ENCODE measurements at regions not wholly inside any gene's neighbourhood (a gene's known extent, or its start where the extent isn't known, plus 50 kb on each side); places are given as distances from the start of the nearest gene placed in this dataset.

GRCh38 chr5:143473481-143473880 lies 70.0 kb upstream of the NR3C1 start:
- DNase-seq (ENCODE audit: low spot score), result no peak
- no peak for ATAC-seq

- ATAC-seq (no peak), DNase-seq (ENCODE audit: low spot score) (no peak)
Measured at GRCh38 chr5:143472576-143472975, 69.1 kb upstream of the NR3C1 start.

- no peak for ATAC-seq
- DNase-seq (ENCODE audit: low spot score), result no peak
Measured at GRCh38 chr5:143471666-143472464, 68.4 kb upstream of the NR3C1 start.

GRCh38 chr5:143471041-143471509 lies 67.6 kb upstream of the NR3C1 start:
- ATAC-seq, result no peak
- DNase-seq (ENCODE audit: low spot score), result no peak

GRCh38 chr5:143470120-143470519 lies 66.6 kb upstream of the NR3C1 start:
- ATAC-seq (no peak), DNase-seq (ENCODE audit: low spot score) (no peak)

GRCh38 chr5:143469125-143469524 lies 65.6 kb upstream of the NR3C1 start:
- ATAC-seq (no peak), DNase-seq (ENCODE audit: low spot score) (no peak)

GRCh38 chr5:143466632-143467031 lies 63.1 kb upstream of the NR3C1 start:
- ATAC-seq, result no peak
- DNase-seq (ENCODE audit: low spot score), result no peak

DNA sequence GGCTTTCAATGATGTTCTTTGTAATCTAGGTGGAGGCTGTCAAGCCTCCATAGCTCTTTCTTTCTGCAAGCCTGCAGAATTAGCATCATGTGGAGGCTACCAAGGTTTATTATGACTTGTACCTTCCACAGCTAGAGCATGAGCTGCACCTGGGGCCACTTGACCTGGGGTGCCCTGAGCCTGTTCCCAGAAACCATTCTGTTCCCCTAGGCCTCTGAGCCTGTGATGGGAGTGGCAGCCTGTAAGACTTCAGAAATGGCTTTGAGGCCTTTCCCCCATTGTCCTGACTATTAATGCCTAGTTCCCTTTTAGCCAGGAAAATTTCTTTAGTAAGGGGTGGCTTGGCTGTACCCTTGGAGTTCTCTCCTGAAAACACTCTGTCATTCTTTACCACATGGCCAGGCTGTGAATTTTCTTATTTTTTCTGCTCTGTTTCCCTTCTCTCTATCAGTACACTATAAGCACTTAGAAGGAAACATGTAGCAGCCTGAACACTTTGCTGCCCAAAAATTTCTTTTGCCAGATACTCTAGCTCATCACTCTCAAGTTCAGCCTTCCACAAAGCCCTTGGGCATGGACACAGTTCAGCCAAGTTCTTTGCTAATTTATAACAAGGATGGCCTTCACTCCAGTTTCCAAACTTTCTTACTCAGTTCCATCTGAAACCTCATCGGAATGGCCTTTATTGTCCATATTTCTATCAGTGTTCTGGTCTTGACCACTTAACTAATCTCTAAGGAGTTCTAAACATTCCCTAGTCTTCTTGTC lies 61.4 kb upstream of the NR3C1 start:
- ATAC-seq (no peak), DNase-seq (ENCODE audit: low spot score) (no peak)

DNA sequence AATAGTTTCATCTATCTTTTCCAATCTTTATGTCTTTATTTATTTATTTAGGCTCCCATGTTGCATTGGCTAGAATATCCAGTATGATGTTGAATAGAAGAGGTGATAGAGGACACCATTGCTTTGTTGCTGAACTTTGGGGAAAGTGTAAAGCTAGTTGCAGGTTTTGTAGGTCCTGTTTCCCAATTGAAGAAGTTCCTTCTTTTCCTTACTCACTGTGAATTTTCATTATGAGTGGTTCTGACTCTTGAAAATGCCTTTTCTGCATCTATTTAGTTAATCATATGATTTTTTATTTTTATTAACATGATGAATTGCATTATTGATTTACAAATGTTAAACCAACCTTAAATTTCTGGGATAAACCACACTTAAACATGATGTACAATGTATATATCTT lies 58.9 kb upstream of the NR3C1 start:
- ATAC-seq (no peak), DNase-seq (ENCODE audit: low spot score) (no peak)

DNA sequence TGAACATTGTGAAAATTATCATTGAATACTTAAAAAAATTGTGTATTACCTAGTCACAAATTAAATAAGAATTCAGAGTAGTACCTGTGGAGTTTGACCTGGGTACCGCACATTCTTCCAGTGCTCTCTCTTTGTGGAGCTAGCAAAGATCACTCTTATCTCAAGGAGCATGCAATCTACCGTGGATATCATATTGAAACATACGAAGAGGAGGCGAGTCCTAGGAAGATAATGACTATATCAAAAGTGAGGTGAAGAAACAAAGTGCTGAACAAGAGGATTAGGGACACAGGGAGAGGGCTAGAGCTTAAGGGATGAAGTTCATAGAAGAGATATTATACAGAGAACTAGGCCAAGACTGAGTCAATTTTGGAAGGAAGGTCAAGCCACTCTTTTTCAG lies 55.9 kb upstream of the NR3C1 start:
- DNase-seq (ENCODE audit: low spot score) (no peak), ATAC-seq (no peak)

DNA sequence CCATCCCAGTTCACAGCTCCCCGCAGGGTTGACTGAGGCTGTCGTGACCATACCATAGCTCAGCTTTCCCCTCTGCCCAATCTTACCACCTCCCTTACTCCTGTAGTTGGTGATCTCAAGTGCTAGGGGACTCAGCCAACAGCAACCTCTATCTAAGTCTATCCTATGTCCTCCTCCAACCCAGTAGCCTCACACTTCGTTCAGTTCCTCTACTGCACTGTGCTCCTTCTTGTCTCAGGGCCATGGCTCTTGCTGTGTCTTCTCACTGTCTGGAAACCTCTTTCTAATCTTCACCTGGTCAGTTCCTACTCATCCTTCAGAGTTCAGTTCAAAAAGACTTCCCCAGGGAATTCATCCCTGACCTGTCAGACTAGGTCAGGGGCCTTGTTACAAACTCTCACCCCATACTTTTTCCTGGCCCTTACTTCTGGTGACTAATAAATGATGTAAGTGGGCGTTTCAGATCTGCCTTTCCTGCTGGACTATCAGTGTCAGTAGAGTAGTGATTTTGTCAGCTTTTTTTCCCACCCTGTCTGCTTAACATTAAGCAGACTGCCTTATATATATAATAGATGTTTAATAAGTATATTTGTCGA lies 53.6 kb upstream of the NR3C1 start:
- DNase-seq (ENCODE audit: low spot score) (no peak), ATAC-seq (no peak)

GRCh38 chr5:143454936-143455516 lies 51.5 kb upstream of the NR3C1 start:
- ATAC-seq (no peak), DNase-seq (ENCODE audit: low spot score) (no peak)

DNA sequence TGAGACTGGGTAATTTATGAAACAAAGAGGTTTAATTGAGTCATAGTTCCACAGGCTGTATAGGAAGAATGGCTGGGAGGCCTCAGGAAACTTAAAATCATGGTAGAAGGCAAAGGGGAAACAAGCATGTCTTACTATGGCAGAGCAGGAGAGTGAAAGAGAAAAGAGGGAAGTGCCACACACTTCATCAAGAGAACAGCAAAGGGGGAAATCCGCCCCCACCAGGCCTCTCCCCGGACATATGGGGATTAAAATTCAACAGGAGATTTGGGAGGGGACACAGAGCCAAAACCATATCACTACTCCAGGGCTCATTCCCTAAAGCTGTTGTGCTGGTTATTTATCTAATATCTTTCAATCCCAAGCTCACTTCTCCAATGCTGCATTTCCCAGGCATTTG lies 50.2 kb upstream of the NR3C1 start:
- no peak for DNase-seq (ENCODE audit: low spot score)
- ATAC-seq, result no peak
